Liver (tissue), 8 donors: ENCODE measurements at regions not wholly inside any gene's neighbourhood (a gene's known extent, or its start where the extent isn't known, plus 50 kb on each side); places are given as distances from the start of the nearest gene placed in this dataset.

Experiments
- DNase-seq: peaks from one replicate; pipeline ENCODE4 v3.0.0-alpha.2; 2017; ENCODE audit warnings: low spot score
- H3K27ac ChIP-seq, 2 donors: one replicate each; pipeline ENCODE4 v1.7.0; 2013; ENCODE audit warnings: inconsistent platforms in 2 of 2, low read length in 2 of 2, control low read depth in 1 of 2, low read depth in 1 of 2, mild to moderate bottlenecking in 1 of 2
- H3K27me3 ChIP-seq, 4 donors: one replicate each; pipeline versions ENCODE4 v1.6.1 to v1.7.0; 2013; ENCODE audit warnings: low read length in 3 of 4, inconsistent platforms in 1 of 4, mild to moderate bottlenecking in 1 of 4, moderate library complexity in 1 of 4; ENCODE audit not compliant: control insufficient read depth in 4 of 4, insufficient read depth in 4 of 4
- H3K36me3 ChIP-seq, 4 donors: one replicate each; pipeline versions ENCODE4 v1.6.1 to v1.7.0; 2013; ENCODE audit warnings: low read length in 3 of 4, mild to moderate bottlenecking in 3 of 4, low read depth in 1 of 4, moderate library complexity in 1 of 4; ENCODE audit not compliant: control insufficient read depth in 4 of 4, insufficient read depth in 3 of 4
- H3K4me1 ChIP-seq, 4 donors: one replicate each; pipeline versions ENCODE4 v1.6.1 to v1.7.0; 2013; ENCODE audit warnings: low read length in 3 of 4, mild to moderate bottlenecking in 3 of 4, moderate library complexity in 1 of 4; ENCODE audit not compliant: control insufficient read depth in 4 of 4, insufficient read depth in 4 of 4
- H3K4me3 ChIP-seq, 3 donors: one replicate each; pipeline versions ENCODE4 v1.6.1 to v1.7.0; 2013; ENCODE audit warnings: low read length in 3 of 3, control low read depth in 1 of 3, low read depth in 1 of 3, mild to moderate bottlenecking in 1 of 3
- H3K9ac ChIP-seq, 2 donors: one replicate each; pipeline ENCODE4 v1.7.0; 2013; ENCODE audit warnings: low read length in 2 of 2, mild to moderate bottlenecking in 2 of 2, moderate library complexity in 2 of 2, control low read depth in 1 of 2, low read depth in 1 of 2
- H3K9me3 ChIP-seq, 4 donors: one replicate each; pipeline versions ENCODE4 v1.6.1 to v1.7.0; 2013; ENCODE audit warnings: low read length in 3 of 4; ENCODE audit not compliant: control insufficient read depth in 4 of 4
- GABPA ChIP-seq, 2 donors: IDR thresholded peaks in 1 of 2; conservative IDR thresholded peaks in 1 of 2; 2 replicates each; pipeline ENCODE4 v1.6.1; 2016; ENCODE audit warnings: antibody characterized with exemption in 2 of 2, mild to moderate bottlenecking in 1 of 2, moderate library complexity in 1 of 2
- HNF4A ChIP-seq, 2 donors: conservative IDR thresholded peaks; 2 replicates each; pipeline ENCODE4 v1.6.1; 2016; ENCODE audit warnings: antibody characterized with exemption in 2 of 2, mild to moderate bottlenecking in 2 of 2
- NR2F2 ChIP-seq: IDR thresholded peaks from 2 replicates; pipeline ENCODE4 v1.6.1; 2016; ENCODE audit warnings: antibody characterized with exemption
- RAD21 ChIP-seq, 2 donors: IDR thresholded peaks; 2 replicates each; pipeline ENCODE4 v1.6.1; 2016; ENCODE audit warnings: antibody characterized with exemption in 2 of 2, mild to moderate bottlenecking in 2 of 2
- RXRA ChIP-seq, 2 donors: IDR thresholded peaks; 2 replicates each; pipeline ENCODE4 v1.6.1; 2017 to 2018; ENCODE audit warnings: antibody characterized with exemption in 2 of 2, mild to moderate bottlenecking in 1 of 2
- TAF1 ChIP-seq: conservative IDR thresholded peaks from 2 replicates; pipeline ENCODE4 v1.6.1; 2016; ENCODE audit warnings: antibody characterized with exemption, mild to moderate bottlenecking
- YY1 ChIP-seq: IDR thresholded peaks from 2 replicates; pipeline ENCODE4 v1.6.1; 2016; ENCODE audit warnings: antibody characterized with exemption, mild to moderate bottlenecking
- whole genome bisulfite sequencing: extraction: QIAGEN DNeasy Blood & Tissue Kit; methylation state at CpG from one replicate; pipeline ENCODE4 v1.1.7; 2013; 5-methylcytosine and 5-hydroxymethylcytosine counted together
- TF ChIP-seq, protein P1 (sequence below): IDR thresholded peaks from 2 replicates; pipeline ENCODE4 v1.6.1; 2016; ENCODE audit warnings: antibody characterized with exemption, mild to moderate bottlenecking
- TF ChIP-seq, protein P2 (sequence below): fragments of 150-350 bp; IDR thresholded peaks from 2 replicates; pipeline ENCODE4 v1.5.1; 2017; ENCODE audit warnings: improper control_type of control experiment, low read depth, low read length; ENCODE audit not compliant: missing input control
- TF ChIP-seq, protein P3 (sequence below): IDR thresholded peaks from 2 replicates; pipeline ENCODE4 v1.6.1; 2016; ENCODE audit warnings: antibody characterized with exemption
- TF ChIP-seq, protein P4 (sequence below): IDR thresholded peaks from 2 replicates; pipeline ENCODE4 v1.6.1; 2016; ENCODE audit warnings: antibody characterized with exemption
- TF ChIP-seq, protein P5 (sequence below): IDR thresholded peaks from 2 replicates; pipeline ENCODE4 v1.6.1; 2016; ENCODE audit warnings: antibody characterized with exemption
- donor health status: healthy.
- donor health status: healthy.
- donor health status: healthy.
- donor health status: healthy.
- donor health status: healthy.

DNA sequence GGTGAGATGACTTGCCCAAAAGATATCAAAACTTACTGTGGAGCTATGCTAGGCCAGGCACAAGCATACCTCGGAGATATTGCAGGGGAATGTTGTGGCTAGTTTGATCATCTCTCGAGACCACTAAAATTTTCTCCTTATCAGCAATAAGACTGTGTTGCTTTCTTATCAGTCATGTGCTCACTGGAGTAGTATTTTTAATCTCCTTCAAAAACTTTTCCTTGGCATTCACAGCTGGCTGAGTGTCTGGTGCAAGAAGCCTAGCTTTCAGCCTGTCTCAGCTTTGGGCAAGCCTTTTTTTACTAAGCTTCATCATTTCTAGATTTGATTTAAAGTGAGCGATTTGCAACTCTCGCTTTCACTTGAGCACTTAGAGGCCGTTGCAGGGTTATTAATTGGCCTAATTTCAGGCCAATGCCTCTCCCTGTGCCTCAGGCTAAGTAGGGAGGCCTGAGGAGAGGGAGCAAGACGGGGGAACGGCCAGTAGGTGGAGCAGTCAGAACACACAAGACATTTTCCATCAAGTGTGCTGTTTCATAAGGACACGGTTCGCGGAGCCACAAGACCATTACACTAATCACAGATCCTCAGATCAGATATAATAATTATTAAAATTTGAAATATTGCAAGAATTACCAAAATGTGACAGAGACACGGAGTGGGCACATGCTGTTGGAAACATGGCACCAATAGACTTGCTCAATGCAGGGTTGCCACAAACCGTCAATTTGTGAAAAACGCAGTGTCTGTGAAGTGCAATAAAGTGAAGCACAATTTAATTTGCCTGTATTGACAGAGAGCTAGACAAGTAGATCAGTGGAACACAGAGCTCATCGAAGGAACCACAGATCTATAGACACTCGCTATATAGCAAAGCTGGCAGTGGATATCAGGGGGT is 106.8 kb upstream of the SIRPG start:
- peaks cover 0 to 14% (median 8%) of the 10 kb centered on the region in 4 donors for H3K4me1 ChIP-seq
- no peak overlapping the region for H3K9ac ChIP-seq
- H3K27me3 ChIP-seq: no peaks in the 10 kb centered on the region
- 26% methylated on average over 15 of the region's 15 CpGs for WGBS
- peak; percentile 68 for DNase-seq
- H3K4me3 ChIP-seq: no peak overlapping the region
- no peaks in the 10 kb centered on the region for H3K9me3 ChIP-seq
- no peak overlapping the region for H3K27ac ChIP-seq
- H3K36me3 ChIP-seq: no peaks in the 10 kb centered on the region
- TF ChIP-seq, protein P1, sequence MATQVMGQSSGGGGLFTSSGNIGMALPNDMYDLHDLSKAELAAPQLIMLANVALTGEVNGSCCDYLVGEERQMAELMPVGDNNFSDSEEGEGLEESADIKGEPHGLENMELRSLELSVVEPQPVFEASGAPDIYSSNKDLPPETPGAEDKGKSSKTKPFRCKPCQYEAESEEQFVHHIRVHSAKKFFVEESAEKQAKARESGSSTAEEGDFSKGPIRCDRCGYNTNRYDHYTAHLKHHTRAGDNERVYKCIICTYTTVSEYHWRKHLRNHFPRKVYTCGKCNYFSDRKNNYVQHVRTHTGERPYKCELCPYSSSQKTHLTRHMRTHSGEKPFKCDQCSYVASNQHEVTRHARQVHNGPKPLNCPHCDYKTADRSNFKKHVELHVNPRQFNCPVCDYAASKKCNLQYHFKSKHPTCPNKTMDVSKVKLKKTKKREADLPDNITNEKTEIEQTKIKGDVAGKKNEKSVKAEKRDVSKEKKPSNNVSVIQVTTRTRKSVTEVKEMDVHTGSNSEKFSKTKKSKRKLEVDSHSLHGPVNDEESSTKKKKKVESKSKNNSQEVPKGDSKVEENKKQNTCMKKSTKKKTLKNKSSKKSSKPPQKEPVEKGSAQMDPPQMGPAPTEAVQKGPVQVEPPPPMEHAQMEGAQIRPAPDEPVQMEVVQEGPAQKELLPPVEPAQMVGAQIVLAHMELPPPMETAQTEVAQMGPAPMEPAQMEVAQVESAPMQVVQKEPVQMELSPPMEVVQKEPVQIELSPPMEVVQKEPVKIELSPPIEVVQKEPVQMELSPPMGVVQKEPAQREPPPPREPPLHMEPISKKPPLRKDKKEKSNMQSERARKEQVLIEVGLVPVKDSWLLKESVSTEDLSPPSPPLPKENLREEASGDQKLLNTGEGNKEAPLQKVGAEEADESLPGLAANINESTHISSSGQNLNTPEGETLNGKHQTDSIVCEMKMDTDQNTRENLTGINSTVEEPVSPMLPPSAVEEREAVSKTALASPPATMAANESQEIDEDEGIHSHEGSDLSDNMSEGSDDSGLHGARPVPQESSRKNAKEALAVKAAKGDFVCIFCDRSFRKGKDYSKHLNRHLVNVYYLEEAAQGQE: no peak
- TF ChIP-seq HNF4A (conservative IDR thresholded peaks at IDR 0.05) (peak; percentile 2 to 31), NR2F2 (no peak), TAF1 (no peak), RAD21 (IDR thresholded peaks at IDR 0.05) (peak; percentile 85), YY1 (no peak), RXRA (IDR thresholded peaks at IDR 0.05) (peak in 1 of 2 donors; percentile 13), GABPA (IDR thresholded peaks at IDR 0.05 in 1 of 2, conservative IDR thresholded peaks at IDR 0.05 in 1 of 2) (no peak)
- TF ChIP-seq, protein P2, sequence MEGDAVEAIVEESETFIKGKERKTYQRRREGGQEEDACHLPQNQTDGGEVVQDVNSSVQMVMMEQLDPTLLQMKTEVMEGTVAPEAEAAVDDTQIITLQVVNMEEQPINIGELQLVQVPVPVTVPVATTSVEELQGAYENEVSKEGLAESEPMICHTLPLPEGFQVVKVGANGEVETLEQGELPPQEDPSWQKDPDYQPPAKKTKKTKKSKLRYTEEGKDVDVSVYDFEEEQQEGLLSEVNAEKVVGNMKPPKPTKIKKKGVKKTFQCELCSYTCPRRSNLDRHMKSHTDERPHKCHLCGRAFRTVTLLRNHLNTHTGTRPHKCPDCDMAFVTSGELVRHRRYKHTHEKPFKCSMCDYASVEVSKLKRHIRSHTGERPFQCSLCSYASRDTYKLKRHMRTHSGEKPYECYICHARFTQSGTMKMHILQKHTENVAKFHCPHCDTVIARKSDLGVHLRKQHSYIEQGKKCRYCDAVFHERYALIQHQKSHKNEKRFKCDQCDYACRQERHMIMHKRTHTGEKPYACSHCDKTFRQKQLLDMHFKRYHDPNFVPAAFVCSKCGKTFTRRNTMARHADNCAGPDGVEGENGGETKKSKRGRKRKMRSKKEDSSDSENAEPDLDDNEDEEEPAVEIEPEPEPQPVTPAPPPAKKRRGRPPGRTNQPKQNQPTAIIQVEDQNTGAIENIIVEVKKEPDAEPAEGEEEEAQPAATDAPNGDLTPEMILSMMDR: peak; percentile 83
- TF ChIP-seq, protein P3, sequence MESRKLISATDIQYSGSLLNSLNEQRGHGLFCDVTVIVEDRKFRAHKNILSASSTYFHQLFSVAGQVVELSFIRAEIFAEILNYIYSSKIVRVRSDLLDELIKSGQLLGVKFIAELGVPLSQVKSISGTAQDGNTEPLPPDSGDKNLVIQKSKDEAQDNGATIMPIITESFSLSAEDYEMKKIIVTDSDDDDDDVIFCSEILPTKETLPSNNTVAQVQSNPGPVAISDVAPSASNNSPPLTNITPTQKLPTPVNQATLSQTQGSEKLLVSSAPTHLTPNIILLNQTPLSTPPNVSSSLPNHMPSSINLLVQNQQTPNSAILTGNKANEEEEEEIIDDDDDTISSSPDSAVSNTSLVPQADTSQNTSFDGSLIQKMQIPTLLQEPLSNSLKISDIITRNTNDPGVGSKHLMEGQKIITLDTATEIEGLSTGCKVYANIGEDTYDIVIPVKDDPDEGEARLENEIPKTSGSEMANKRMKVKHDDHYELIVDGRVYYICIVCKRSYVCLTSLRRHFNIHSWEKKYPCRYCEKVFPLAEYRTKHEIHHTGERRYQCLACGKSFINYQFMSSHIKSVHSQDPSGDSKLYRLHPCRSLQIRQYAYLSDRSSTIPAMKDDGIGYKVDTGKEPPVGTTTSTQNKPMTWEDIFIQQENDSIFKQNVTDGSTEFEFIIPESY: no peak
- TF ChIP-seq, protein P4, sequence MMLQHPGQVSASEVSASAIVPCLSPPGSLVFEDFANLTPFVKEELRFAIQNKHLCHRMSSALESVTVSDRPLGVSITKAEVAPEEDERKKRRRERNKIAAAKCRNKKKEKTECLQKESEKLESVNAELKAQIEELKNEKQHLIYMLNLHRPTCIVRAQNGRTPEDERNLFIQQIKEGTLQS: no peak
- TF ChIP-seq, protein P5, sequence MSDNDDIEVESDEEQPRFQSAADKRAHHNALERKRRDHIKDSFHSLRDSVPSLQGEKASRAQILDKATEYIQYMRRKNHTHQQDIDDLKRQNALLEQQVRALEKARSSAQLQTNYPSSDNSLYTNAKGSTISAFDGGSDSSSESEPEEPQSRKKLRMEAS: no peak

DNA sequence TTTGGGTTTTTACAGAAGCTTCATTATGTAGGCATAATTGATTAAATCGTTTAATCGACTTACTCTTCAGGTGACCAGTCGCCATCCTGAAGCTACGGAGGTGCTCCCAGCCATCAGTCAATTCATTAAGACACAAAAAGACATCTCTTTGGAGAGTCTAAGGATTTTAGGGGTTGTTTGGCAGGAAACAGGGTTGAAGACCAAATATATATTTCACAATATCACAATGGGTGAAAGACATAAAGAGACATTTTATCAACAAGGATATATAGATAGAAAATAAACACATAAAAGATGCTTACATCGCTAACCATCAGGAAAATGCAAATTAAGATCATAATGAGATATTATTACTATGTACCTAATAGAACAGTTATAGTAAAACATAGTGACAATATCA is 104.0 kb upstream of the SIRPG start:
- no peaks in the 10 kb centered on the region for H3K36me3 ChIP-seq
- H3K9ac ChIP-seq: no peak overlapping the region
- H3K4me3 ChIP-seq: no peak overlapping the region
- no peaks in the 10 kb centered on the region for H3K27me3 ChIP-seq
- no peak for TF ChIP-seq YY1
- peaks cover 5 to 33% (median 19%) of the 10 kb centered on the region in 4 donors for H3K4me1 ChIP-seq
- no peak overlapping the region for H3K27ac ChIP-seq
- WGBS: 92% methylated on average over 5 of the region's 5 CpGs
- no peak for DNase-seq
- H3K9me3 ChIP-seq: no peaks in the 10 kb centered on the region
